ENCODE measurements at regions not wholly inside any gene's neighbourhood (a gene's known extent, or its start where the extent isn't known, plus 50 kb on each side); places are given as distances from the start of the nearest gene placed in this dataset.

DNA sequence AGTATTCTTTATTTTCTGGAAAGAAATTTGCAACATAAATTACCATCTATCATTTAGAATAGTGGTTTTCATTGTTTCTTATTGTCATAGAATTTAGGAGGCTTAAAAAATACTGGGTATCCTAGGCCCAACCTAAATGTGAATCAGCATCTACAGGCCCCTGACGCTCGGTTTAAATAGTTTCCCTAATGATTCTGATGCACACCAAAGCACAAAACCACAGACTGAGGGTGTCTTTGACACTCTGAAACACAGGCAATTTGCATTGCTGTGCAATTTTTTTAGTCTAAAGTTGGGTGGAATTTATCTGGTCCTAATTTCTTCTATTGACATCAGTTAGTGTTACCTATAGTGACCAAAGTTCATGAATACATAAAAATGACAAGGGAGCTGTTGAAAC, 87.6 kb upstream of the SSTR1 start:
- no peak for TF ChIP-seq POLR2A (IDR thresholded peaks at IDR 0.05)
- TF ChIP-seq, protein P1, sequence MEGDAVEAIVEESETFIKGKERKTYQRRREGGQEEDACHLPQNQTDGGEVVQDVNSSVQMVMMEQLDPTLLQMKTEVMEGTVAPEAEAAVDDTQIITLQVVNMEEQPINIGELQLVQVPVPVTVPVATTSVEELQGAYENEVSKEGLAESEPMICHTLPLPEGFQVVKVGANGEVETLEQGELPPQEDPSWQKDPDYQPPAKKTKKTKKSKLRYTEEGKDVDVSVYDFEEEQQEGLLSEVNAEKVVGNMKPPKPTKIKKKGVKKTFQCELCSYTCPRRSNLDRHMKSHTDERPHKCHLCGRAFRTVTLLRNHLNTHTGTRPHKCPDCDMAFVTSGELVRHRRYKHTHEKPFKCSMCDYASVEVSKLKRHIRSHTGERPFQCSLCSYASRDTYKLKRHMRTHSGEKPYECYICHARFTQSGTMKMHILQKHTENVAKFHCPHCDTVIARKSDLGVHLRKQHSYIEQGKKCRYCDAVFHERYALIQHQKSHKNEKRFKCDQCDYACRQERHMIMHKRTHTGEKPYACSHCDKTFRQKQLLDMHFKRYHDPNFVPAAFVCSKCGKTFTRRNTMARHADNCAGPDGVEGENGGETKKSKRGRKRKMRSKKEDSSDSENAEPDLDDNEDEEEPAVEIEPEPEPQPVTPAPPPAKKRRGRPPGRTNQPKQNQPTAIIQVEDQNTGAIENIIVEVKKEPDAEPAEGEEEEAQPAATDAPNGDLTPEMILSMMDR (IDR thresholded peaks at IDR 0.05): no peak
- Histone ChIP-seq H3K27me3 (no peaks in the 10 kb centered on the region), H3K4me1 (peaks cover 0 to 14% (median 0%) of the 10 kb centered on the region in 3 donors), H3K27ac (no peak overlapping the region), H3K9me3 (no peaks in the 10 kb centered on the region), H3K36me3 (no peaks in the 10 kb centered on the region), H3K4me3 (no peak overlapping the region)
- intact Hi-C loops (cut with DNase I): no loop called here
- WGBS, 2 donors: 81 to 82% methylated on average over 2 of the region's 2 CpGs
- no peak for DNase-seq

DNA sequence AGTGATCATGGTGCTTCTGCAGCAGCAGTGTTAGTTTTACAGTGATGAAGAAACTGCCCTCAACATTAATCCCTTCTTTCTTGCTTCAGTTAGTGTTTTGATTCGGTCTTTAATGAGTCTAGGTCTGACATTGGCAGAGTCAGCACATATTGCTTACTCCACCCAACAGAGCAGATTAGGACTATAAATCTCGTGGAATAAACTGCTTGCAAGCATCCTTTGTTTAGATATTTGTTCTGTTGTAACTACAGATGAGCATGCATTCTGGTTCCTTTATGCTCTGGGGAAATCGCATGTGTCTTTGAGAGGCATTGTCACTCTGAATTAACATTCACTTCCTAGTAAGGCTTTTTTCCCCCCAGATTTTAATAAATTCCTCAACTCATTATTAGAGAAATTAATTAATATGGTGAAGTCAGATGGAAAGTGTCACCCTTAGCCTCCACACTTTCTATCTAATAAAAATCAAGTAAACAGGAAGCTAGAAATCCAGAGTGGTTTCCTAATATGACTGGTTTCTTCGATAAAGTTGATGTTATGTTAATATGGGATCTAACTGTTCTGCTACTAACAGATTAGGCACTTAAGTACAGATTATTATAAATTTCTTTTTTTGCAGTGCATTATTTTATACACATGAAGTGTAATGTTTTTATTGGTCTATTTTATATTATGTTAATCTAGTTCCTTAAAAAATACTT, 86.2 kb upstream of the SSTR1 start:
- 23 to 28% methylated on average over 4 of the region's 4 CpGs for WGBS, 2 donors
- intact Hi-C loops (cut with DNase I): no loop called here

DNA sequence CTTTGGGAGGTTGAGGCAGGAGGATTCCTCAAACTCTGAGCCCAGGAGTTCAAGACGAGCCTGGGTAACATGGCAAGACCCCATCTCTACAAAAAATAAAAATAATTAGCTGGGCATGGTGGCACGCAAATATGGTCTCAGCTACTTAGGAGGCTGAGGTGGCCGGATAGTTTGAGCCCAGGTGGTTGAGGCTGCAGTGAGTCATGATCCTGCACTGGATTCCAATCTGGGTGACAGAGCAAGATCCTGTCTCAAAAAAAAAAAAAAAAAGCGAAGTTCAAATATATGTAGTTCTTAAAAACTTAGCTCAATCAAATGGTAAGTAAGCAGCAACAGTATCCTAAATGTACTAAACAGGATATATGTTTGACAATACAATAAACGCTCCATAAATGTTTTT, 85.5 kb upstream of the SSTR1 start:
- WGBS, 2 donors: 76 to 85% methylated on average over 5 of the region's 5 CpGs
- H3K27me3 ChIP-seq: no peaks in the 10 kb centered on the region
- no peak overlapping the region for H3K27ac ChIP-seq
- H3K4me1 ChIP-seq: peaks cover 0 to 14% (median 0%) of the 10 kb centered on the region in 3 donors
- no peak overlapping the region for H3K4me3 ChIP-seq
- H3K9me3 ChIP-seq: no peaks in the 10 kb centered on the region
- TF ChIP-seq, protein P1 (IDR thresholded peaks at IDR 0.05): no peak
- TF ChIP-seq POLR2A (IDR thresholded peaks at IDR 0.05): no peak
- H3K36me3 ChIP-seq: no peaks in the 10 kb centered on the region
- intact Hi-C loops (cut with DNase I): no loop called here
- no peak for DNase-seq

More for the DNA sequence above, 86.2 kb upstream of the SSTR1 start:
- no peaks in the 10 kb centered on the region for H3K36me3 ChIP-seq
- H3K4me3 ChIP-seq: no peak overlapping the region
- TF ChIP-seq POLR2A (IDR thresholded peaks at IDR 0.05): no peak
- TF ChIP-seq, protein P1 (IDR thresholded peaks at IDR 0.05): no peak
- no peak overlapping the region for H3K27ac ChIP-seq
- H3K27me3 ChIP-seq: no peaks in the 10 kb centered on the region
- no peaks in the 10 kb centered on the region for H3K9me3 ChIP-seq
- no peak for DNase-seq
- peaks cover 0 to 14% (median 0%) of the 10 kb centered on the region in 3 donors for H3K4me1 ChIP-seq

DNA sequence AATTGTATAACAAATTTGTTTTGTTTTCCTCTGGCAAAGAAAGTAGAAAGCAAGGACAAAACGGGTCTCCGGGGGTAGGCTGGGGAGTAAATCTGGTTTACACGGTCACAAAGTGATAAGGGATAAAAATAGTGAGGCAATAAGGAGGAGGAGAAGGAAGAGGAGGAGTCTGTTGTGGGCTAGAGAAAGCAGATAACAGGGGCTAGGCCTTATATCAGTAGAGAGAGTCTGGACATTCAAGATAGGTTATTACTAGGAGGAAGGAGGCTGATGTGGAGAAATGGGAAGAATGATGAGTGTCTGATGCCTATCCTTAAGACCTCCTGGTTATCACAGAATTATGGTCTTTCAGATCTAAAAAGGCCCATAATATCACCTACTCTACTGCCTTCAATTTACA, 83.2 kb upstream of the SSTR1 start:
- intact Hi-C loops (cut with DNase I): no loop called here
- Histone ChIP-seq H3K4me1 (peaks cover 0 to 14% (median 0%) of the 10 kb centered on the region in 3 donors), H3K9me3 (no peaks in the 10 kb centered on the region), H3K4me3 (no peak overlapping the region), H3K27me3 (no peaks in the 10 kb centered on the region), H3K27ac (no peak overlapping the region), H3K36me3 (no peaks in the 10 kb centered on the region)
- DNase-seq: no peak
- no peak for TF ChIP-seq POLR2A (IDR thresholded peaks at IDR 0.05)
- TF ChIP-seq, protein P1 (IDR thresholded peaks at IDR 0.05): no peak
- WGBS, 2 donors: 57 to 64% methylated on average over 3 of the region's 3 CpGs

DNA sequence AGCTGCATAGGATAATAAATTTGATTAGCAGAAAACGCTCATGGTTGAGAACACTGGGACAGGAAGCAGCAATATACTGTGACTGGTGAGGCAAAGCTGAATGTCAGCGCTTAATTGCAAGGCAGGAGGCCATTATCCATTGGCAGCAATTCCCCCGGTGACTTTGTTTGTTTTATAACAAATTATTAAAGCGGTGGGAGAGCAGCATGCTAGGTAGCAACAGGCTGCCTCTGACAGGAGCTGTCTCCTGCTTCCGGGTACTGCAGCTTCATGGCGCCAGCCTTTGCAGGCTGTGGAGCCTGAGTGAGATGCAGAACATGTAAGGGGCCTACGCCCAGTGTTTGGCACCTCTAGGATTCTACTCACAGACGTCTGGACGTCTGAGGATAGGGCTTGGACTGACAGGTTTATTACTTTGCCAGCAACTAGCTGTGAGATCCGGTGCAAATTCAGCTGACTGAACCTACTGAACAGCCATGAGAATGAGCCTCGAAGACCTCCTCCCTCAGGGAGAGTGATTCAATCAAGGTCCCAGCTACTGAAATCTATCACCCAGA, 82.1 kb upstream of the SSTR1 start:
- TF ChIP-seq POLR2A (IDR thresholded peaks at IDR 0.05): no peak
- TF ChIP-seq, protein P1 (IDR thresholded peaks at IDR 0.05): no peak
- Histone ChIP-seq H3K4me1 (peaks cover 0 to 12% (median 0%) of the 10 kb centered on the region in 3 donors), H3K36me3 (no peaks in the 10 kb centered on the region), H3K27me3 (no peaks in the 10 kb centered on the region), H3K4me3 (no peak overlapping the region), H3K9me3 (no peaks in the 10 kb centered on the region), H3K27ac (no peak overlapping the region)
- DNase-seq: no peak
- intact Hi-C loops (cut with DNase I): no loop called here
- 41 to 57% methylated on average over 7 to 10 of the region's 11 CpGs for WGBS, 2 donors
